ENCODE measurements at regions not wholly inside any gene's neighbourhood (a gene's known extent, or its start where the extent isn't known, plus 50 kb on each side); places are given as distances from the start of the nearest gene placed in this dataset.

- no peak overlapping the region for H3K9ac ChIP-seq (ENCODE audit: low read length)
- DNase-seq: no peak
- no peak overlapping the region for H2AFZ ChIP-seq (ENCODE audit: low read length)
- H3K79me2 ChIP-seq (ENCODE audit: low read length): no peaks in the 10 kb centered on the region
- no peaks in the 10 kb centered on the region for H3K9me2 ChIP-seq (replicated peaks; ENCODE audit: insufficient read depth, low read length)
- H4K20me1 ChIP-seq (ENCODE audit: insufficient read depth, low read length): no peaks in the 10 kb centered on the region
- H3K4me1 ChIP-seq (ENCODE audit: low read length): no peaks in the 10 kb centered on the region
- no peak overlapping the region for H3K27ac ChIP-seq (ENCODE audit: low read length)
- TF ChIP-seq EZH2phosphoT487 (IDR thresholded peaks at IDR 0.05; ENCODE audit: low read length) (no peak), CTCF (IDR thresholded peaks at IDR 0.05; ENCODE audit: low read length) (no peak), EZH2 (optimal IDR thresholded peaks at IDR 0.05; ENCODE audit: low read depth, low read length) (no peak)
- no peaks in the 10 kb centered on the region for H3F3A ChIP-seq (ENCODE audit: insufficient read depth, low read length)
- no peaks in the 10 kb centered on the region for H3K36me3 ChIP-seq (replicated peaks; ENCODE audit: insufficient read depth, low read length)
- no peaks in the 10 kb centered on the region for H3K27me3 ChIP-seq (replicated peaks; ENCODE audit: insufficient read depth, low read length)
- no peak overlapping the region for H3K4me3 ChIP-seq (ENCODE audit: low read length)
- H3K4me2 ChIP-seq (ENCODE audit: low read depth, low read length): no peak overlapping the region
- H3K9me3 ChIP-seq (replicated peaks; ENCODE audit: insufficient read depth, low read length): no peaks in the 10 kb centered on the region
These were observed 635.7 kb upstream of the NRXN1 start for GRCh38 chr2:51667679-51668078.

DNA sequence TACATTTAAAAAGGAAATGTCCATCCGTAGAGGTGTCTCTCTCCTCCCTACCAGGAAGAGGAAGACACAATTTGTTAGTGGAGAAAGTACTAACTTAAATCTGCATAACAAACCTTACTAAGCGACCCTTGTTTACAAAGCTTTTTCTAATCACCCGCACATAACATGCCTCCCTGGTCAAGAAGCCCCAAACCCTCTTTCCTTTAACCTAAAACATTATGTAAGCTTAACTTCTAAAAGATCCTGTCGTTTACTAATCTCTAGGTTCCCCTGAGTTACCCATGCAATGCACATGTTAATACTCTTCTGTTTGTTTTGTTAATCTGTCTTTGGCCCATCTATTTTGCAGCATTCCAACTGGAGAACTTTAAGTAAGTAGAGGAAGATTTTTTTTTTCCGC, 630.3 kb upstream of the NRXN1 start:
- Histone ChIP-seq H3K4me2 (ENCODE audit: low read depth, low read length) (no peak overlapping the region), H3K36me3 (replicated peaks; ENCODE audit: insufficient read depth, low read length) (no peaks in the 10 kb centered on the region), H3K27ac (ENCODE audit: low read length) (no peak overlapping the region), H3K9me2 (replicated peaks; ENCODE audit: insufficient read depth, low read length) (no peaks in the 10 kb centered on the region), H2AFZ (ENCODE audit: low read length) (no peak overlapping the region), H3K9me3 (replicated peaks; ENCODE audit: insufficient read depth, low read length) (no peaks in the 10 kb centered on the region), H4K20me1 (ENCODE audit: insufficient read depth, low read length) (no peaks in the 10 kb centered on the region), H3F3A (ENCODE audit: insufficient read depth, low read length) (no peaks in the 10 kb centered on the region), H3K4me3 (ENCODE audit: low read length) (no peak overlapping the region), H3K27me3 (replicated peaks; ENCODE audit: insufficient read depth, low read length) (no peaks in the 10 kb centered on the region), H3K79me2 (ENCODE audit: low read length) (no peaks in the 10 kb centered on the region), H3K4me1 (ENCODE audit: low read length) (no peaks in the 10 kb centered on the region), H3K9ac (ENCODE audit: low read length) (no peak overlapping the region)
- TF ChIP-seq EZH2 (optimal IDR thresholded peaks at IDR 0.05; ENCODE audit: low read depth, low read length): no peak
- TF ChIP-seq CTCF (IDR thresholded peaks at IDR 0.05; ENCODE audit: low read length): no peak
- no peak for TF ChIP-seq EZH2phosphoT487 (IDR thresholded peaks at IDR 0.05; ENCODE audit: low read length)
- no peak for DNase-seq

GRCh38 chr2:51657849-51658248, 625.9 kb upstream of the NRXN1 start:
- Histone ChIP-seq H3F3A (ENCODE audit: insufficient read depth, low read length) (no peaks in the 10 kb centered on the region), H3K36me3 (replicated peaks; ENCODE audit: insufficient read depth, low read length) (no peaks in the 10 kb centered on the region), H3K9ac (ENCODE audit: low read length) (no peak overlapping the region), H2AFZ (ENCODE audit: low read length) (no peak overlapping the region), H3K9me3 (replicated peaks; ENCODE audit: insufficient read depth, low read length) (no peaks in the 10 kb centered on the region), H3K4me3 (ENCODE audit: low read length) (no peak overlapping the region), H3K4me2 (ENCODE audit: low read depth, low read length) (no peak overlapping the region), H3K79me2 (ENCODE audit: low read length) (no peaks in the 10 kb centered on the region), H3K4me1 (ENCODE audit: low read length) (peaks cover 6% of the 10 kb centered on the region; the same call in 1 of the 2 replicates), H3K27ac (ENCODE audit: low read length) (no peak overlapping the region), H3K9me2 (replicated peaks; ENCODE audit: insufficient read depth, low read length) (no peaks in the 10 kb centered on the region), H3K27me3 (replicated peaks; ENCODE audit: insufficient read depth, low read length) (no peaks in the 10 kb centered on the region), H4K20me1 (ENCODE audit: insufficient read depth, low read length) (no peaks in the 10 kb centered on the region)
- no peak for DNase-seq
- no peak for TF ChIP-seq EZH2 (optimal IDR thresholded peaks at IDR 0.05; ENCODE audit: low read depth, low read length)
- no peak for TF ChIP-seq EZH2phosphoT487 (IDR thresholded peaks at IDR 0.05; ENCODE audit: low read length)
- no peak for TF ChIP-seq CTCF (IDR thresholded peaks at IDR 0.05; ENCODE audit: low read length)
